ENCODE measurements at regions not wholly inside any gene's neighbourhood (a gene's known extent, or its start where the extent isn't known, plus 50 kb on each side); places are given as distances from the start of the nearest gene placed in this dataset.

DNA sequence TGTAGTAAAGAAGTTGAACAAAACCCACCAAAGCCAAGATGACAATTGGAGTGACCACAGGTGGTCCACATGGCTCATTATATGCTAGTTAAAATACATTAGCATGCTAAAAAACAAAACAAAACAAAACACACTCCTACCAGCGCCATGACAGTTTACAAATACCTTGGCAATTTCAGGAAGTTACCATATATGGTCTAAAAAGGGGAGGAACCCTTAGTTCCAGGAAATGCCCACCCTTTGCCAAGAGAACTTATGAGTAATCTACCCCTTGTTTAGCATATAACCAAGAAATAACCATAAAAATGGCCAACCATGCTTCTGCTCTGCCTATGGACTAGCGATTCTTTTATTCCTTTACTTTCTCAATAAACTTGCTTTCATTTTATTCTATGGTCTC is 979.1 kb upstream of the POT1 start:
- in situ Hi-C loops (cut with MboI; ENCODE audit: low pct_unique_long_range_greater_than_20kb, low sequenced_read_pairs, unreplicated experiment) = no loop called here
- TF ChIP-seq CTCF (IDR thresholded peaks at IDR 0.05; ENCODE audit: extremely low read depth, insufficient read depth, missing control alignments) = no peak
- no peak for DNase-seq (ENCODE audit: low spot score)

- TF ChIP-seq CTCF (IDR thresholded peaks at IDR 0.05; ENCODE audit: extremely low read depth, insufficient read depth, missing control alignments) = no peak
- in situ Hi-C loops (cut with MboI; ENCODE audit: low pct_unique_long_range_greater_than_20kb, low sequenced_read_pairs, unreplicated experiment) = no loop called here
- DNase-seq (ENCODE audit: low spot score) = no peak
These were observed 970.0 kb upstream of the POT1 start for GRCh38 chr7:125899577-125899976.

- no peak for DNase-seq (ENCODE audit: low spot score)
- TF ChIP-seq CTCF (IDR thresholded peaks at IDR 0.05; ENCODE audit: extremely low read depth, insufficient read depth, missing control alignments) = no peak
- in situ Hi-C loops (cut with MboI; ENCODE audit: low pct_unique_long_range_greater_than_20kb, low sequenced_read_pairs, unreplicated experiment) = no loop called here
These were observed 962.8 kb upstream of the POT1 start for GRCh38 chr7:125892434-125892833.

GRCh38 chr7:125878988-125879387 is 949.4 kb upstream of the POT1 start:
- in situ Hi-C loops (cut with MboI; ENCODE audit: low pct_unique_long_range_greater_than_20kb, low sequenced_read_pairs, unreplicated experiment) = no loop called here
- no peak for TF ChIP-seq CTCF (IDR thresholded peaks at IDR 0.05; ENCODE audit: extremely low read depth, insufficient read depth, missing control alignments)
- DNase-seq (ENCODE audit: low spot score) = no peak

- TF ChIP-seq CTCF (IDR thresholded peaks at IDR 0.05; ENCODE audit: extremely low read depth, insufficient read depth, missing control alignments) = no peak
- DNase-seq (ENCODE audit: low spot score) = no peak
- in situ Hi-C loops (cut with MboI; ENCODE audit: low pct_unique_long_range_greater_than_20kb, low sequenced_read_pairs, unreplicated experiment) = no loop called here
These were observed 948.8 kb upstream of the POT1 start for GRCh38 chr7:125878235-125878956.

DNA sequence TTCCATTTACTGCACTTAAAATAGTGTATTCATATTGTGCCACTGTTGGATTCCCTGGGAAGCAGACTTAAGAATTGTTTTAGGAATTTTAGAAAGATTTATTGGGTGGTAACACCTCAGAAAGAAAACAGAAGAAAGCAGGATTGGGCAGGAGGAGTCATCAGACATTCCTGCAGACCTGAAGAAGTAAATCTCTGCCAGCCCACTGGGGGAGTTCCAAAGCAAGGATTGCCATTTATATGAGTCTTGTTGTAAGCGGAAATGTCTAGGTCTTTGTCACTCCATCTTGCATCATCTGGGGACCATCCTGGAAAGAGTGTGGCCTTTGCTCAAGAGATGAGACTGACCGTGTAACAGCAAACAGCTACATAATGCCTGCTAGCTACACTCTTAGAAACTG is 947.6 kb upstream of the POT1 start:
- in situ Hi-C loops (cut with MboI; ENCODE audit: low pct_unique_long_range_greater_than_20kb, low sequenced_read_pairs, unreplicated experiment) = no loop called here
- DNase-seq (ENCODE audit: low spot score) = no peak
- no peak for TF ChIP-seq CTCF (IDR thresholded peaks at IDR 0.05; ENCODE audit: extremely low read depth, insufficient read depth, missing control alignments)
